Vagina (tissue), 2 donors: ENCODE measurements at regions not wholly inside any gene's neighbourhood (a gene's known extent, or its start where the extent isn't known, plus 50 kb on each side); places are given as distances from the start of the nearest gene placed in this dataset.

Experiments
- CTCF ChIP-seq, 3 experiments: fragments of 450-650 bp in 2 of 3; fragments of 200-600 bp in 1 of 3; sonication (generic) in 1 of 3; IDR thresholded peaks; one replicate each; pipeline ENCODE4 v1.5.1; 2017 to 2019; ENCODE audit warnings: antibody characterized with exemption in 3 of 3, mild to moderate bottlenecking in 2 of 3, moderate library complexity in 2 of 3
- POLR2AphosphoS5 ChIP-seq, 2 donors: sonication (generic); formaldehyde crosslinking; IDR thresholded peaks; one replicate each; pipeline ENCODE4 v1.9.0; 2017; ENCODE audit warnings: antibody characterized with exemption in 2 of 2, mild to moderate bottlenecking in 2 of 2, low read depth in 1 of 2; ENCODE audit not compliant: insufficient read depth in 1 of 2

- no peak for TF ChIP-seq POLR2AphosphoS5 (IDR thresholded peaks at IDR 0.05; ENCODE audit: insufficient read depth in 1 of 2, low read depth in 1 of 2)
- no peak for TF ChIP-seq CTCF (IDR thresholded peaks at IDR 0.05)
These were observed 81.7 kb upstream of the PDE10A start for GRCh38 chr6:165744555-165745228.
